HCT116 (cell line): ENCODE measurements at regions not wholly inside any gene's neighbourhood (a gene's known extent, or its start where the extent isn't known, plus 50 kb on each side); places are given as distances from the start of the nearest gene placed in this dataset.
A peak's percentile ranks its signal among the peaks of the same experiment; 100 is the strongest.

Experiments used
- ATAC-seq: fragments of 200-7000 bp; cut with Tn5 transposase; 2 replicates; pipeline ENCODE4 v1.9.1; 2020; ENCODE audit warnings: mild to moderate bottlenecking, moderate library complexity
- BruUV-seq: library from RNA; stranded (reverse); fragments of 400-500 nt; replicated peaks from 2 replicates; lab custom pipeline; 2021; lab: Mats Ljungman, UMichigan
- CTCF ChIA-PET: fragments of 300-600 bp; sonication (Branson Sonifier 250); formaldehyde crosslinking; loops from one replicate; lab custom pipeline; 2021; ENCODE audit warnings: antibody characterized with exemption; lab: Charles Lee
- POLR2A ChIA-PET: fragments of 300-600, 350-600 bp; sonication (Branson Sonifier 250); formaldehyde crosslinking; loops from one replicate; lab custom pipeline; 2021; ENCODE audit warnings: antibody characterized with exemption; lab: Charles Lee
- RAD21 ChIA-PET, 2 experiments: fragments of 300-600 bp; sonication (Branson Sonifier 250); formaldehyde crosslinking; loops; one replicate each; lab custom pipeline; 2023; ENCODE audit warnings: low total read pairs in 2 of 2; ENCODE audit not compliant: uncharacterized antibody in 2 of 2, unreplicated experiment in 2 of 2, low non-redundant PET in 1 of 2; lab: Charles Lee
- DNase-seq: peaks from one replicate; pipeline ENCODE4 v3.0.0-alpha.2; 2010; ENCODE audit warnings: low read depth, low spot score
- H2AFZ ChIP-seq: fragments of 200-600 bp; shearing (Covaris generic), sonication (generic); 2 replicates; pipeline ENCODE4 v1.6.1; 2017; ENCODE audit warnings: low read depth, mixed run types, mixed read lengths, antibody characterized with exemption, low read length; ENCODE audit not compliant: poor library complexity, severe bottlenecking
- H3K27ac ChIP-seq: 2 replicates; pipeline ENCODE4 v1.5.1; 2012; ENCODE audit warnings: low read depth, low read length
- H3K27me3 ChIP-seq: fragments of 200-600 bp; sonication (generic); 2 replicates; pipeline ENCODE4 v1.6.1; 2016; ENCODE audit warnings: mixed run types, low read length, mixed read lengths; ENCODE audit not compliant: insufficient read depth
- H3K36me3 ChIP-seq, 2 experiments: fragments of 200-500 bp in 1 of 2; fragments of 200-600 bp in 1 of 2; sonication (Bioruptor generic) in 1 of 2; sonication (generic) in 1 of 2; 2 replicates each; pipeline versions ENCODE4 v1.5.1 to v1.6.1; 2014 to 2016; ENCODE audit warnings: low read length in 2 of 2, inconsistent platforms in 1 of 2, mixed read lengths in 1 of 2, mixed run types in 1 of 2; ENCODE audit not compliant: insufficient read depth in 2 of 2, control insufficient read depth in 1 of 2
- H3K4me1 ChIP-seq, 2 experiments: fragments of 200-600 bp in 1 of 2; sonication (generic) in 1 of 2; 2 replicates each; pipeline versions ENCODE4 v1.5.1 to v1.6.1; 2012 to 2017; ENCODE audit warnings: low read length in 2 of 2, inconsistent platforms in 1 of 2, mild to moderate bottlenecking in 1 of 2, mixed read lengths in 1 of 2, mixed run types in 1 of 2, moderate library complexity in 1 of 2; ENCODE audit not compliant: insufficient read depth in 2 of 2, control insufficient read depth in 1 of 2
- H3K4me2 ChIP-seq: fragments of 200-600 bp; sonication (generic); 2 replicates; pipeline ENCODE4 v1.6.1; 2017; ENCODE audit warnings: mixed run types, low read length, mixed read lengths
- H3K4me3 ChIP-seq, 2 experiments: fragments of 200-600 bp in 1 of 2; sonication (generic) in 1 of 2; replicated peaks in 1 of 2; 2 replicates each; pipeline ENCODE4 v1.5.1; 2011 to 2016; ENCODE audit warnings: low read length in 2 of 2, control low read depth in 1 of 2, low read depth in 1 of 2, mild to moderate bottlenecking in 1 of 2, mixed read lengths in 1 of 2, mixed run types in 1 of 2
- H3K79me2 ChIP-seq: fragments of 200-600 bp; sonication (generic); 2 replicates; pipeline ENCODE4 v1.6.1; 2017; ENCODE audit warnings: mild to moderate bottlenecking, mixed run types, low read length, moderate library complexity, mixed read lengths; ENCODE audit not compliant: insufficient read depth
- H3K9ac ChIP-seq: fragments of 200-600 bp; sonication (generic); 2 replicates; pipeline ENCODE4 v1.6.1; 2016; ENCODE audit warnings: low read length, mixed read lengths
- H3K9me2 ChIP-seq: fragments of 200-600 bp; sonication (generic), shearing (Covaris generic); 2 replicates; pipeline ENCODE4 v1.6.1; 2017; ENCODE audit warnings: mixed run types, mild to moderate bottlenecking, moderate library complexity; ENCODE audit not compliant: insufficient read depth
- H3K9me3 ChIP-seq, 2 experiments: fragments of 200-500 bp in 1 of 2; fragments of 200-600 bp in 1 of 2; sonication (Bioruptor generic) in 1 of 2; sonication (generic) in 1 of 2; 2 replicates each; pipeline ENCODE4 v1.6.1; 2014 to 2017; ENCODE audit warnings: low read length in 2 of 2, mixed read lengths in 2 of 2, inconsistent platforms in 1 of 2, low read depth in 1 of 2, mild to moderate bottlenecking in 1 of 2, mixed run types in 1 of 2, moderate library complexity in 1 of 2; ENCODE audit not compliant: control insufficient read depth in 1 of 2, insufficient read depth in 1 of 2
- H4K20me1 ChIP-seq: fragments of 200-600 bp; sonication (generic), shearing (Covaris generic); 2 replicates; pipeline ENCODE4 v1.6.1; 2017; ENCODE audit warnings: mixed run types, mild to moderate bottlenecking, moderate library complexity; ENCODE audit not compliant: insufficient read depth
- CEBPB ChIP-seq: IDR thresholded peaks from 2 replicates; pipeline ENCODE4 v1.6.1; 2012; ENCODE audit warnings: low read depth
- CTCF ChIP-seq, 3 experiments: fragments of 200-600 bp in 1 of 3; sonication (generic) in 1 of 3; IDR thresholded peaks in 2 of 3; conservative IDR thresholded peaks in 1 of 3; 2 replicates each; pipeline ENCODE4 v1.5.1; 2012 to 2017; ENCODE audit warnings: low read depth in 2 of 3, low read length in 2 of 3, antibody characterized with exemption in 1 of 3, borderline replicate concordance in 1 of 3, control low read depth in 1 of 3, mild to moderate bottlenecking in 1 of 3, mixed read lengths in 1 of 3, mixed run types in 1 of 3, moderate library complexity in 1 of 3; ENCODE audit not compliant: insufficient read depth in 1 of 3
- EGR1 ChIP-seq: IDR thresholded peaks from 2 replicates; pipeline ENCODE4 v1.6.1; 2012; ENCODE audit warnings: low read depth
- POLR2AphosphoS5 ChIP-seq: IDR thresholded peaks from 2 replicates; pipeline ENCODE4 v1.6.1; 2011; ENCODE audit warnings: mild to moderate bottlenecking, low read depth, low read length, moderate library complexity
- RAD21 ChIP-seq: IDR thresholded peaks from 2 replicates; pipeline ENCODE4 v1.6.1; 2012; ENCODE audit warnings: low read depth, mild to moderate bottlenecking
- SP1 ChIP-seq: IDR thresholded peaks from 2 replicates; pipeline ENCODE4 v1.6.1; 2012; ENCODE audit warnings: low read depth
- TCF7L2 ChIP-seq: IDR thresholded peaks from 2 replicates; pipeline ENCODE4 v1.7.0; 2011; ENCODE audit warnings: borderline replicate concordance, inconsistent platforms; ENCODE audit not compliant: insufficient read depth, insufficient read length; ENCODE audit errors: extremely low read depth
- intact Hi-C: fragments of 100-400 bp; cut with micrococcal nuclease; formaldehyde crosslinking; loops from 2 replicates; pipeline ENCODE4 v1.10.0; 2022

- no peak for TF ChIP-seq POLR2AphosphoS5
- no peak for TF ChIP-seq EGR1
- TF ChIP-seq, all 23 proteins: peak for 0
Measured at GRCh38 chr13:82740442-82740841, 1141.8 kb downstream of the SLITRK1 start (continued).

GRCh38 chr13:82739881-82740280 lies 1142.4 kb downstream of the SLITRK1 start:
- Histone ChIP-seq H3K9ac (no peak overlapping the region), H3K27ac (no peak overlapping the region), H4K20me1 (no peaks in the 10 kb centered on the region), H3K79me2 (no peaks in the 10 kb centered on the region), H3K9me2 (no peaks in the 10 kb centered on the region), H3K27me3 (no peaks in the 10 kb centered on the region), H3K9me3 (no peaks in the 10 kb centered on the region), H3K36me3 (no peaks in the 10 kb centered on the region), H2AFZ (no peak overlapping the region), H3K4me3 (no peak overlapping the region), H3K4me1 (no peaks in the 10 kb centered on the region), H3K4me2 (no peak overlapping the region)
- TF ChIP-seq TCF7L2 (no peak), SP1 (no peak), CEBPB (no peak), RAD21 (peak; percentile 14; the same call in 1 of the 2 replicates), CTCF (IDR thresholded peaks at IDR 0.05 in 2 of 3, conservative IDR thresholded peaks at IDR 0.05 in 1 of 3; ENCODE audit: borderline replicate concordance in 1 of 3, insufficient read depth in 1 of 3, low read depth in 2 of 3, low read length in 2 of 3) (peak in 1 of 3 experiments; percentile 33; a peak in 2 of 6 replicates)
- RAD21 ChIA-PET = no interaction called here
- intact Hi-C loops = no loop called here
- DNase-seq (no peak), ATAC-seq (0 out of 2 replicates have a peak, but pooled peaks have one; percentile 44)
- no TSS peak for BruUV-seq
- POLR2A ChIA-PET = no interaction called here
- CTCF ChIA-PET = no interaction called here
